Chondrocyte (in vitro differentiated cells): ENCODE measurements at regions not wholly inside any gene's neighbourhood (a gene's known extent, or its start where the extent isn't known, plus 50 kb on each side); places are given as distances from the start of the nearest gene placed in this dataset.

Source experiments
- DNase-seq: peaks from one replicate; pipeline ENCODE4 v3.0.0; 2021; ENCODE audit warnings: mixed read lengths, low spot score
- H3K27ac Mint-ChIP-seq: one replicate; pipeline ENCODE4 v1.8.0; 2021; ENCODE audit warnings: mild to moderate bottlenecking, moderate library complexity, mixed read lengths; ENCODE audit not compliant: unreplicated experiment
- H3K27me3 Mint-ChIP-seq: 2 replicates; pipeline ENCODE4 v1.8.0; 2021; ENCODE audit warnings: low read depth, mixed read lengths
- H3K36me3 Mint-ChIP-seq: 2 replicates; pipeline ENCODE4 v1.8.0; 2021; ENCODE audit warnings: low read depth, mixed read lengths
- H3K4me1 Mint-ChIP-seq: 2 replicates; pipeline ENCODE4 v1.8.0; 2021; ENCODE audit warnings: low read depth, mild to moderate bottlenecking, mixed read lengths
- H3K4me3 Mint-ChIP-seq: one replicate; pipeline ENCODE4 v1.8.0; 2021; ENCODE audit warnings: mild to moderate bottlenecking, moderate library complexity, mixed read lengths; ENCODE audit not compliant: unreplicated experiment
- H3K9me3 Mint-ChIP-seq: 2 replicates; pipeline ENCODE4 v1.8.0; 2021; ENCODE audit warnings: low read depth, mixed read lengths
- TF ChIP-seq, protein P1 (sequence below): fragments of 200-600 bp; sonication (generic); IDR thresholded peaks from 2 replicates; pipeline ENCODE4 v1.5.0; 2021; ENCODE audit warnings: antibody characterized with exemption, mild to moderate bottlenecking, moderate library complexity

DNA sequence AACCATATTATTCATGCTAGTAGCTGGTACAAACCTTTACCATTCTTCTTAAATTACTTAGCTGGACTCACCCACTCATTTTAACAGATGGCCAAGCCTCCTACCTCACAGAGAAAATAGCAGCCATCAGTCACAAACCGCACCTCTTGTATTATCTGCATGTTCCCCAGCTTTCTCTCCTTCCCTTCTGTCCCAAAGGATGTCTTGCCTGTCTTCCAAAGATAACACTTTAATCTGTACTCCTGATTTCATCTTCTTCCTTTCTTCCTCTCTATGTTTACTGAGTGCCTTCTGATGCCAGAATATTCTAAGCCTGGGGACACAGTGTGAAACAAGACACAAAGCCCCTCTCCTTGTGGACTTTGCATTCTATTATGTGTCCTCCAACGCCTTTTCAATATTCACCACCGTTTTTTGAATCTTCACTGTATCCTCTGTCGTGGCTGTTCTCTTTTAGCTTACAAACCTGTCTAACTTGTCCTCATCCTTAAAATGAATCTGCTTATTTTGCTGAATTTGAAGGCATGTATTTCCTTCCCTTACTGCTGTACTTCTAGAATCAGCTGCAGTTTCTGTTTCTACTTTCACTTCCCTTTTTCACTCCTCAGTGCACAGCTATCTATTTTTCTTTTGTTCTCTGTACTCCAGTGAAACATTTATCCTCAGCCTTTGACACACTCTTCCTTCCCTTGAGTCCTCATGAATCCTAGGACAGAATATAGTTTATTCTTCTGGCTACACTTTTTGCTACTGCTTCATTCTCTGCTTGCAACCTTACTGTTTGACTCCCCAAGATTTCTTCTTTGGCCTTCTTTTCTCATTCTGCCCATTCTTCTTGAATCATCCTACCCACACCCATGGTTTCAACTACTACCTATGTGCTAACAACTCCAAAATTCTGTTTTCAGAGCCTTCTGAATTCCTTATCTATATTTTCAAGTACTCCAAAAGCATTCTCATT lies 216.9 kb upstream of the SAMSN1 start:
- Mint-ChIP-seq H3K27me3 (peaks cover 2% of the 10 kb centered on the region), H3K9me3 (peaks cover 16% of the 10 kb centered on the region), H3K4me1 (no peaks in the 10 kb centered on the region), H3K36me3 (no peaks in the 10 kb centered on the region), H3K27ac (no peak overlapping the region), H3K4me3 (no peak overlapping the region)
- no peak for DNase-seq
- TF ChIP-seq, protein P1, sequence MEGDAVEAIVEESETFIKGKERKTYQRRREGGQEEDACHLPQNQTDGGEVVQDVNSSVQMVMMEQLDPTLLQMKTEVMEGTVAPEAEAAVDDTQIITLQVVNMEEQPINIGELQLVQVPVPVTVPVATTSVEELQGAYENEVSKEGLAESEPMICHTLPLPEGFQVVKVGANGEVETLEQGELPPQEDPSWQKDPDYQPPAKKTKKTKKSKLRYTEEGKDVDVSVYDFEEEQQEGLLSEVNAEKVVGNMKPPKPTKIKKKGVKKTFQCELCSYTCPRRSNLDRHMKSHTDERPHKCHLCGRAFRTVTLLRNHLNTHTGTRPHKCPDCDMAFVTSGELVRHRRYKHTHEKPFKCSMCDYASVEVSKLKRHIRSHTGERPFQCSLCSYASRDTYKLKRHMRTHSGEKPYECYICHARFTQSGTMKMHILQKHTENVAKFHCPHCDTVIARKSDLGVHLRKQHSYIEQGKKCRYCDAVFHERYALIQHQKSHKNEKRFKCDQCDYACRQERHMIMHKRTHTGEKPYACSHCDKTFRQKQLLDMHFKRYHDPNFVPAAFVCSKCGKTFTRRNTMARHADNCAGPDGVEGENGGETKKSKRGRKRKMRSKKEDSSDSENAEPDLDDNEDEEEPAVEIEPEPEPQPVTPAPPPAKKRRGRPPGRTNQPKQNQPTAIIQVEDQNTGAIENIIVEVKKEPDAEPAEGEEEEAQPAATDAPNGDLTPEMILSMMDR = no peak

DNA sequence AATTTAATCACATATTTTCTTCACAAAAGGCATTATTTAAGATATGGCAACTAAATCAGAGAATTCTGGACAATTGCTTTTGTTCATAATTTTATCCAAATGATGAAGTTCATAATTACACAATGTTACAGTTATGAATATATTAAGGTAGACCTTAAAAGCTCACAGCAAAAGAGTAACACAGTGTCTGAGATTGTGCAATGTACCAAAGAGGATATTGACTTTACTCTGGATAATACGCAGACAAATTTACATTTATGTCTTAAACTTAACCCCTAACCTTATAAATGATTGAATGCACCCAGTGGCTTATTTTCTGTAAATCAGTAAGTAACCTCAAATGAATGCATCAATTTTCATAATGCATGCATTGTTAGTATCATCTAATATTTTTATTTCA lies 216.2 kb upstream of the SAMSN1 start:
- no peak overlapping the region for H3K4me3 Mint-ChIP-seq
- TF ChIP-seq, protein P1 = no peak
- H3K27ac Mint-ChIP-seq = no peak overlapping the region
- H3K4me1 Mint-ChIP-seq = no peaks in the 10 kb centered on the region
- H3K9me3 Mint-ChIP-seq = peaks cover 19% of the 10 kb centered on the region
- DNase-seq = no peak
- peaks cover 2% of the 10 kb centered on the region for H3K27me3 Mint-ChIP-seq
- no peaks in the 10 kb centered on the region for H3K36me3 Mint-ChIP-seq

DNA sequence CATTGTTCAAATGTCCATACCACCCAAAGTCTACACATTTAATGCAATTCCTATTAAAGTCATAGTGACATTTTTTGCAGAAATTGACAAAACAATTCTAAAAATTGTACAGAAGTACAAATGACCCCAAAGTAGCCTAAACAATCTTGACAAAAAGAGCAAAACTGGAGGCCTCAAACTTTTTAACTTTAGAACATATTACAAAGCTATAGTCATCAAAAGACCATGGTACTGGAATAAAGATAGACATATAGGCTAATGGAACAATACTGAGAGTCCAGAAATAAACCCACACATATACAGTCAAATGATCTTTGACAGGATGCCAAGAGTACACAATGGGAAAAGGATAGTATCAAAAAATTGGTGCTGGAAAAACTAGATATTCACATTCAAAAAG lies 213.2 kb upstream of the SAMSN1 start:
- TF ChIP-seq, protein P1 = no peak
- H3K36me3 Mint-ChIP-seq = no peaks in the 10 kb centered on the region
- peaks cover 28% of the 10 kb centered on the region for H3K9me3 Mint-ChIP-seq
- no peak overlapping the region for H3K4me3 Mint-ChIP-seq
- no peaks in the 10 kb centered on the region for H3K27me3 Mint-ChIP-seq
- no peak overlapping the region for H3K27ac Mint-ChIP-seq
- DNase-seq = no peak
- H3K4me1 Mint-ChIP-seq = no peaks in the 10 kb centered on the region

DNA sequence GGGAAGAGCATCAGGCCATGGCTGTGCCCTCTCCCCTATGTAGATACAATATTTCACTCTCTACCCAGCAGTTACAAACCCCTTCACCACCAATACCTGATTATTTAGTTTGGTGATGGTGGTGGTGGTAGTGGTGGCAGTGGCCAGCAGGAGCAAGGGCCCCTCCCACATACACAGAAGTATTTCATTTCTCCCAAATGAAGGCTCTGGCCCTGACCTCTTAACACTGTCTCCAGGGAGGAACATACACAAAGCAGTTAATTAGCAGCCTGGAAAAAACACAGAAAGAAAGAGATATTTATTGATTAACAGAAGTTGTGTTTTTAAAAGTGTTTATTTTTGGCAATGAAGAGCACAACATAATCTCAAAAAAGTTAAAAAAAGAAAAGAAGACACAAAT lies 212.7 kb upstream of the SAMSN1 start:
- no peaks in the 10 kb centered on the region for H3K4me1 Mint-ChIP-seq
- no peak for DNase-seq
- TF ChIP-seq, protein P1 = no peak
- peaks cover 28% of the 10 kb centered on the region for H3K9me3 Mint-ChIP-seq
- no peaks in the 10 kb centered on the region for H3K27me3 Mint-ChIP-seq
- H3K36me3 Mint-ChIP-seq = no peaks in the 10 kb centered on the region
- H3K4me3 Mint-ChIP-seq = no peak overlapping the region
- H3K27ac Mint-ChIP-seq = no peak overlapping the region

DNA sequence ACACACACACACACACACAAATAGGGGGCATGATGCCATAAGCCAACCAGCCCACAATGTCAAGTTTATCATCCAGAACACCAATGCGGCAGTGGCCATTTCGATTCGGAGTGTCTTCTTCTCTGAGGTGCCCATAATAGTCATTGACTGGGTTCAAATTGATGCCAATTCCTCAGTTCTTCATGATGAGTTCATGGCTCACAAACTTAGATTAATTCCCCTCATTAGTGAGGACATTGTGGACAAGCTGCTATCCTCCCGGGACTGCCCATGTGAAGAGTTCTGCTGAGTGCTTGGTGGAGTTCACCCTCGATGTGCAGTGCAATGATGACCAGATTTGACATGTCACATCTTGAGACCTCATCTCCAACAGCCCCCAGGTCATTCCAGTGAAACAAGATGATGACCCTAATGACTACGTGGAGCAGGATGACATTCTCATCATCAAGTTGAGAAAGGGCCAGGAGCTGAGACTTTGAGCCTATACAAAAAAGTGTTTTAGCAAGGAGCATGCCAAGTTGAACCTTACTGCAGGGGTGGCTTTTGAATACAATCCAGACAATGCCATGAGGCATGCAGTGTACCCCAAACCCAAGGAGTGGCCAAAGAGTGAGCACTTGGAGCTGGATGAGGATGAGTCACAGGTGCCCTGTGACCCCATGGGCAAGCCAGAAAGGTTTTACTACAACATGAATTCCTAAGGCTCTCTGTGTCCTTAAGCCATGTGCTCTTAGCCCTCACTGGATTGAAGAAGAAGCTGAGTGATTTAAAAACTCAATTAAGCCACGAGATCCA lies 211.6 kb upstream of the SAMSN1 start:
- Mint-ChIP-seq H3K4me3 (no peak overlapping the region), H3K27me3 (no peaks in the 10 kb centered on the region), H3K27ac (no peak overlapping the region), H3K4me1 (no peaks in the 10 kb centered on the region), H3K9me3 (peaks cover 28% of the 10 kb centered on the region), H3K36me3 (no peaks in the 10 kb centered on the region)
- TF ChIP-seq, protein P1 = no peak
- no peak for DNase-seq
